HG03521 (cell line): ENCODE measurements at regions not wholly inside any gene's neighbourhood (a gene's known extent, or its start where the extent isn't known, plus 50 kb on each side); places are given as distances from the start of the nearest gene placed in this dataset.

Source experiments
- ATAC-seq: cut with Tn5 transposase; IDR thresholded peaks from one replicate; pipeline ENCODE4 v1.9.1; 2021; ENCODE audit warnings: mild to moderate bottlenecking, moderate library complexity; ENCODE audit not compliant: unreplicated experiment

GRCh38 chr2:19750136-19750535 lies 151.6 kb downstream of the TTC32 start:
- no peak for ATAC-seq

GRCh38 chr2:19749507-19749836 lies 152.3 kb downstream of the TTC32 start:
- no peak for ATAC-seq

GRCh38 chr2:19748711-19749506 lies 152.9 kb downstream of the TTC32 start:
- ATAC-seq = no peak

DNA sequence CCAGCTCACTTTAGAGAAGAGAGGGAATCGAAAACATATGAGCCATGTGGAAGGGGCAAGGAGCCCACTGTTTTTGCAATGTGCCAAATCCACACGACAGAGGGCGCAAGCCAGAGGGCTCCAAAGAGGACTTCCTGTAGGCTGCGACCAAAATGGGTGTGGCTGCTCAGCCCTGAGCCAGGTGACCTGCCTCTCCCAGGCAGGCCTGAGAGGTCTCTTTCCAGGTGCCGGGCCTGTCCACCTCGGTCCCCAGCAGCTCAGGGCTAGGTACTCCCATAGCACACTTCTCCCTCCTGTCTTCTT lies 153.8 kb downstream of the TTC32 start:
- no peak for ATAC-seq

GRCh38 chr2:19747310-19748072 lies 154.3 kb downstream of the TTC32 start:
- no peak for ATAC-seq

- no peak for ATAC-seq
These were observed 155.0 kb downstream of the TTC32 start for GRCh38 chr2:19746611-19747309.

- no peak for ATAC-seq
These were observed 155.6 kb downstream of the TTC32 start for GRCh38 chr2:19746137-19746600.

DNA sequence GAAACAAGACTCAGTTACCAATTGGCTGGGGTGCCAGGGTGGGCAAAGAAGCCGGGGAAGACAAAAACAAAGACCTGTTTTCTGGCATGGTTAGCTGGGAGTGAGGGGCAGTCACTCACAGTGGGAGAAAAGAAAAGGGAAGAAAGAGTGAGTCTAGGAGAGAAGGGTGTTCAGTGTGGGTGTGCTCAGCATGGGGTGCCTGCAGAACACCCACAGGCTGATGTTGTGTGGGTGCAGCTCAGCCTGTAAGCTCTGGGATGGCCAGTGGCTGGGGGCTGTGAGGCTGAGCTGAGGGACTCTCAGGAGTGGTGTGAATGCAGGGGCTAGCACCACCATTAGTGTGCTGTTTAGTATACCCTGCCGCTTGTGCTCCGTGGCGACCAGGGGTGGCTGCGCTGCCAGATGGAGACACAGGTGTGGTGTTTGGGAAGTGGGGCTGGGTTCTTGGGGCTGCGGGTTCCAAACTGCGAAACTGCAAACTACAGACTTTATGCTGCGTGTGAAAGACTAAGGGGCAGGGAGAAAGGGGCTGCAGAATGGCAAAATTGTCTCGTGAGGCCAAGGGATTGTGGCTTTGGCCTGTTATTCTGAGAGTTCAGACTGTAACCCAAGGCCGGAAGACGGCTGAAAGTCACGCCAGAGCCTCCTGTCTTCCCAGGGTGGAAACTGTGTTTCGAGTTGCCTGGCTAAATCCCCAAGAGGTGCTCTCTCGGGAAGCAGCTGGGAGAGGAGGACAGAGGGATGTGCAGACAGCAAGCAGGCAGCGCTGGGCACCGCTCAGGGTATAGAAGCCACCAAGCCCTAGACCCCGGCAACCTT lies 156.3 kb downstream of the TTC32 start:
- ATAC-seq = no peak

DNA sequence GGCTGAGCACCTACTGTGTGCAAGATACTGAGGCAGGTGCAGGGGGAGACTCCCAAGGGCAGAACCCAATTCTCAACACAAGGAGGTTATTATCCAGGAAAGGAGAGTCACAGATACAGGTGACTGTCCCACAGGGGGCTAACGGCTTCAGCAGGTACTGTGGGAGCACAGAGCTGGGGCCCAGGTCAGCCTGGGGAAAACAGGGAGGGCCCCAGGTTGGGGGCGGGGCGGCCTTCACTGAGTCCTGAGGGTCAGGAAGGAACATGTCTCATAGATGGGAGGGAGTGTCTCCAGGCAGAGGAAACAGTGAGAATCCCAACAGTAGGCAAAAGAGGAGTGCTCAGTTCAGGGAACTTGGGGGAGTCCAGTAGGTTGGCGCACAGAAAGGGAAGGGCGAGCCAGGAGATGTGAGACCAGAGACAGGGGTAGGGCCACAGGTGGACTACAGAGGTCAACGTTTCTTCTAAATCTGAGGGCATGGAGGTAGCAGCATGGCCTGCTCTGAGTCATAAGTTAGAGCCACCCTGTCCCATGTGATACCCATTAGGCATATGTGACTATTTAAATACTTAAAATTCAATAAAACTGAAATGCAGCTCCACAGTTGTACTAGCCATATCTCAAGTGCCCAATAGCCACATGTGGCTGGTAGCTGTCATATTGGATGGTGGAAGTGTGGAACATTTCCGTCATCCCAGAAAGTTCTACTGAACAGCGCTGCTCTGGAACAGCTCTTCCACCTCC lies 157.2 kb downstream of the TTC32 start:
- ATAC-seq = no peak

- no peak for ATAC-seq
These were observed 158.1 kb downstream of the TTC32 start for GRCh38 chr2:19743641-19744040.

GRCh38 chr2:19742872-19743271 lies 158.9 kb downstream of the TTC32 start:
- ATAC-seq = no peak

GRCh38 chr2:19739256-19739655 lies 162.5 kb downstream of the TTC32 start:
- ATAC-seq = no peak

GRCh38 chr2:19738707-19739106 lies 163.1 kb downstream of the TTC32 start:
- no peak for ATAC-seq

DNA sequence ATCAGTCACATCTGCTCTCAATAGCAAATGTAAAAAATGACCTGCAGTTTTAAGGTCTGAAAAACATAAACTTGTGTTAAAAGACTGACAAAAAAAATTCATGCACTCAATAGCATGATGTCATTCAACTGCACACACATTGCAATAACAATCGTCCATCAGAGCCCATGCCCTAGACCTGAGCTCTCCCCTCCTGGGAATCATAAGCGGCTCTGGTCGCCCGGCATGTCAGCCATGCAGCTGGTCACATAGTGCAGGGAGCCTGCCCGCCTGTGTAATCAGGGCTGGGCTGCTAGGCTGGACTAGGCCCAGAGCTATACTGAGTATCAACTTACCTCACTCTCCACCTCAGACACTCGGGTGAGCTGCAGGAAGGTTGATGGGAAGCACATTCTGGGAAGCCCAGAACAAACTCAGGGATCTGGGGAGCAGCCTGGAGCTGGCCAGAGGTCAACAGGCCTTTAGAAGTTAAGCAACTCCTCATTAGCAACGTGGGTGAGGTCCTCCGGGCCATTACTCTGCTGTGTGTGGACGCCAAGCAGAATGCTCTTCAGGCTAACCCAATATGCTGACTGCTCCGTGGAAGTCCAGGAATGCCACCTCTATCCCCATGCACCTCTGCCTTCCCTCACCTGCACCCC lies 165.5 kb downstream of the TTC32 start:
- ATAC-seq = no peak

- ATAC-seq = no peak
These were observed 167.8 kb downstream of the TTC32 start for GRCh38 chr2:19733951-19734425.

DNA sequence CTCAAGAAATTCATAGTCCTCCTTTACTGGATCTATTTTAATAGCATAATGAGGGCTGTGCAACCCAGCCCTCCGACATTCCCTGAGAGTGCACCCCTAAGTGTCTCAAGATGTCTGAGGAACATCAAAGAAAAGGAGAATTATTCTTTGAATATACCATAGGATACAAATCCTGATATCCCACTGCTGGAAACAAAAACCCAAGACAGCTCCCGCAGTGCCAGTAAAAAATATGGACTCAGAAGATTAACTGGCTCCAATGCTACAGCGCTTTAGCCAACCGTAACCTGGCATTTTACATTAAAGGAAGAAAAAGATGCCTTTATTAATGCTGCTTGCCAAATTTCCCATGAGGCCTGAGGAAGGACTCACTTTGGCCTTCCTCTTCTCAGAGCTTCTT lies 168.4 kb downstream of the TTC32 start:
- ATAC-seq = no peak

GRCh38 chr2:19732255-19732654 lies 169.5 kb downstream of the TTC32 start:
- ATAC-seq = no peak

- no peak for ATAC-seq
These were observed 170.3 kb downstream of the TTC32 start for GRCh38 chr2:19731515-19731914.

- ATAC-seq = no peak
These were observed 170.7 kb downstream of the TTC32 start for GRCh38 chr2:19731037-19731436.

GRCh38 chr2:19728125-19728524 lies 173.7 kb downstream of the TTC32 start:
- ATAC-seq = no peak
